ENCODE measurements at regions not wholly inside any gene's neighbourhood (a gene's known extent, or its start where the extent isn't known, plus 50 kb on each side); places are given as distances from the start of the nearest gene placed in this dataset.

- TF ChIP-seq CTCF (IDR thresholded peaks at IDR 0.05) (no peak), POLR2A (IDR thresholded peaks at IDR 0.05) (no peak)
Measured at GRCh38 chr12:59500915-59501314, 94.9 kb upstream of the SLC16A7 start.

Measured in stomach (tissue), 4 donors.